Mesothelial cell of epicardium (in vitro differentiated cells): ENCODE measurements at regions not wholly inside any gene's neighbourhood (a gene's known extent, or its start where the extent isn't known, plus 50 kb on each side); places are given as distances from the start of the nearest gene placed in this dataset.

ENCODE experiments used
- DNase-seq, 2 experiments: peaks; one replicate each; pipeline ENCODE4 v3.0.0; 2021; ENCODE audit warnings: low spot score in 2 of 2; ENCODE audit not compliant: unreplicated experiment in 2 of 2
- H3K27ac Mint-ChIP-seq: 2 replicates; pipeline ENCODE4 v1.8.0; 2021; ENCODE audit warnings: mixed read lengths
- H3K27me3 Mint-ChIP-seq: 2 replicates; pipeline ENCODE4 v1.8.0; 2021; ENCODE audit warnings: low read depth, mixed read lengths
- H3K36me3 Mint-ChIP-seq: 2 replicates; pipeline ENCODE4 v1.8.0; 2021; ENCODE audit warnings: mixed read lengths
- H3K4me1 Mint-ChIP-seq: 2 replicates; pipeline ENCODE4 v1.8.0; 2021; ENCODE audit warnings: mixed read lengths
- H3K4me3 Mint-ChIP-seq: 2 replicates; pipeline ENCODE4 v1.8.0; 2021; ENCODE audit warnings: mild to moderate bottlenecking, moderate library complexity, mixed read lengths
- H3K9me3 Mint-ChIP-seq: 2 replicates; pipeline ENCODE4 v1.8.0; 2021; ENCODE audit warnings: mixed read lengths
- CTCF ChIP-seq: fragments of 200-600 bp; sonication (generic); IDR thresholded peaks from one replicate; pipeline ENCODE4 v1.5.0; 2021; ENCODE audit warnings: antibody characterized with exemption; ENCODE audit not compliant: unreplicated experiment

DNA sequence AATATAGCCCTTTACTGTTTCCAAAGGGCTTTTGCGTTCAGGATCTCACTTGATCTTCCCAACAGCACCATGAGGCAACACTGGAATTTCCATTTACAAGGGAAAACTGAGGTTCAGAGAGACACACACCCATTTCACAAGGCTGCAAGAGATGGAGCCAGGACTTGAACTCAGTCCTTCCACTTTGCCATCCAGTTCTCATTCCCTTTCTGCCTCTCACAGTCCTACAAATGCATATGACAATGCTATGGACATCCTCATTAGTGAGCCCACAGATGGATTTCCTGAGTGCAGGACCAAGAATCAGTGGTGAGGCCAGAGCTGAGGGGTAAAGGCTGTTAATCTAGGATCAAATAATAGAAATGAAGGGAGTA is 136.1 kb upstream of the MYCN start:
- no peak for TF ChIP-seq CTCF
- Mint-ChIP-seq H3K4me3 (no peak overlapping the region), H3K36me3 (no peaks in the 10 kb centered on the region), H3K27me3 (no peaks in the 10 kb centered on the region), H3K9me3 (peaks cover 3% of the 10 kb centered on the region), H3K4me1 (peaks cover 54% of the 10 kb centered on the region), H3K27ac (no peak overlapping the region)
- DNase-seq: no peak

DNA sequence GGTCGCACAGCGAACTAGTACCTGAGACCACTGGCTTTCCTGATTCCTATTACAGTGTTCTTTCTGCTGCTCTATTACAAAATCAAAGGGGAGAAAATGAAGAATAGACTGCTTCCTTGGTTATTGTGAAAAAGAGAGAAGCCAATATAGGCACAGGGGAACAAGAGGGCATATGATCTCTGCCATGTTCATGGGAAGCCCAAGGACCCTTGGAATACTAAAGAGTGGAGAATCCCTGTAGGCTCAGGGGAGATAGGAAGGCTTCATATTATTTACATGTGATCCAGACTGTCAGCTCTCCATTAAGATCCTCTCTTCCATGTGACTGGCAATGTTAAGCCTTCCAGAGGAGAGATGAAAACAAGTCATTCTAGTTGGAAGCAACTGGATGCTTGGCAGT is 135.7 kb upstream of the MYCN start:
- H3K4me1 Mint-ChIP-seq: peaks cover 55% of the 10 kb centered on the region
- no peaks in the 10 kb centered on the region for H3K36me3 Mint-ChIP-seq
- no peak for TF ChIP-seq CTCF
- H3K4me3 Mint-ChIP-seq: no peak overlapping the region
- H3K27me3 Mint-ChIP-seq: no peaks in the 10 kb centered on the region
- DNase-seq: no peak
- H3K27ac Mint-ChIP-seq: peak overlapping the region; percentile 6
- H3K9me3 Mint-ChIP-seq: peaks cover 3% of the 10 kb centered on the region

GRCh38 chr2:15805206-15805605 is 135.1 kb upstream of the MYCN start:
- Mint-ChIP-seq H3K27ac (no peak overlapping the region), H3K36me3 (no peaks in the 10 kb centered on the region), H3K4me1 (peaks cover 61% of the 10 kb centered on the region), H3K27me3 (no peaks in the 10 kb centered on the region), H3K9me3 (peaks cover 3% of the 10 kb centered on the region), H3K4me3 (no peak overlapping the region)
- no peak for TF ChIP-seq CTCF
- no peak for DNase-seq

- peaks cover 62% of the 10 kb centered on the region for H3K4me1 Mint-ChIP-seq
- no peak overlapping the region for H3K27ac Mint-ChIP-seq
- H3K27me3 Mint-ChIP-seq: no peaks in the 10 kb centered on the region
- TF ChIP-seq CTCF: no peak
- DNase-seq: no peak
- H3K9me3 Mint-ChIP-seq: peaks cover 3% of the 10 kb centered on the region
- H3K4me3 Mint-ChIP-seq: no peak overlapping the region
- no peaks in the 10 kb centered on the region for H3K36me3 Mint-ChIP-seq
These were observed 134.6 kb upstream of the MYCN start for GRCh38 chr2:15805772-15806171.

DNA sequence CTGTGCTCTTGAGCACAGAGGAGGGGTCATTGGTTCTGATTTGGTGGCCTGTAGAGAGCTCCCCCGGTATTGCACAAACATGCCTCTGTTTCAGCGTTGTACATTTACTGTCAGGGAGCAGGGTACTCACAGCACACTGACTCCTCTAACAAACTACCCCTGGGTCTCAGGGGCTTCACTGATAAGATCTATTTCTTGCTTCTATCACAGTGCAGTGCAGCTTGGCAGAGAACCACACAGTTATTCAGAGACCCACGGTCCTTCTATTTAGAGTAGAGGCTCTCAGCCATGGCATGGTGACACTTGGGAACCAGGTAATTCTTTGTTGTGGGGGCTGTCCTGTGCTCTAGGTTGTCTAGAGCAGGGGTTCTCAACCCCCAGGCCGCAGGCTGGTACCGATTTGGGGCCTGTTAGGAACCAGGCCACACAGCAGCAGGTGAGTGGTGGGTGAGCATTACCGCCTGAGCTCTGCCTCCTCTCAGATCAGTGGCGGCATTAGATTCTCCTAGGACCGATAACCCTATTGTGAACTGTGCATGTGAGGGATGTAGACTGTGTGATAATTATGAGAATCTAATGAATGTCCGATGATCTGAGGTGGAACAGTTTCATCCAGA is 133.4 kb upstream of the MYCN start:
- Mint-ChIP-seq H3K4me3 (no peak overlapping the region), H3K36me3 (no peaks in the 10 kb centered on the region), H3K9me3 (peaks cover 3% of the 10 kb centered on the region), H3K27me3 (no peaks in the 10 kb centered on the region), H3K4me1 (peaks cover 65% of the 10 kb centered on the region), H3K27ac (no peak overlapping the region)
- no peak for TF ChIP-seq CTCF
- no peak for DNase-seq
